ENCODE measurements at regions not wholly inside any gene's neighbourhood (a gene's known extent, or its start where the extent isn't known, plus 50 kb on each side); places are given as distances from the start of the nearest gene placed in this dataset.
"Not testable (repeated sequence)": the region's sequence is repeated elsewhere in the genome, so short reads cannot be mapped to it uniquely, and the experiment has no call there.

- 88% methylated on average over 8 of the region's 8 CpGs for WGBS
- H2BK12ac ChIP-seq (ENCODE audit: low read length in 2 of 2): no peak overlapping the region
- no peak overlapping the region for H2AFZ ChIP-seq (ENCODE audit: low read depth, low read length)
These were observed 364.0 kb downstream of the LRATD1 start for GRCh38 chr2:14996351-14997014.

GRCh38 chr2:14998546-14998945 lies 366.0 kb downstream of the LRATD1 start:
- no peak overlapping the region for H3K14ac ChIP-seq (ENCODE audit: low read length in 2 of 2)
- H3K18ac ChIP-seq (ENCODE audit: low read depth in 1 of 2, low read length in 2 of 2): no peak overlapping the region
- no peak overlapping the region for H3K4me2 ChIP-seq (ENCODE audit: low read length, poor library complexity, severe bottlenecking)
- H2AK5ac ChIP-seq (ENCODE audit: low read length, severe bottlenecking): no peak overlapping the region
- H2BK5ac ChIP-seq (ENCODE audit: low read depth, low read length, poor library complexity, severe bottlenecking): no peak overlapping the region
- no peaks in the 10 kb centered on the region for H3K79me1 ChIP-seq (replicated peaks; ENCODE audit: low read length, poor library complexity, severe bottlenecking)
- H3K4ac ChIP-seq (ENCODE audit: low read depth in 1 of 2, low read length in 2 of 2): no peak overlapping the region
- no peak for DNase-seq
- no peaks in the 10 kb centered on the region for H3K36me3 ChIP-seq (ENCODE audit: control insufficient read depth in 1 of 2, insufficient read depth in 2 of 2, low read depth in 1 of 2, low read length in 2 of 2)
- no peak overlapping the region for H3K27ac ChIP-seq (ENCODE audit: low read length, poor library complexity, severe bottlenecking)
- no peak overlapping the region for H4K8ac ChIP-seq (ENCODE audit: low read length)
- H2BK12ac ChIP-seq (ENCODE audit: low read length in 2 of 2): no peak overlapping the region
- no peak overlapping the region for H2BK15ac ChIP-seq (ENCODE audit: low read depth, poor library complexity, severe bottlenecking)
- no peak overlapping the region for H2AFZ ChIP-seq (ENCODE audit: low read depth, low read length)
- H3K23ac ChIP-seq (ENCODE audit: low read length in 2 of 2): no peak overlapping the region
- H3K9ac ChIP-seq (ENCODE audit: low read length): no peak overlapping the region
- H2BK120ac ChIP-seq (ENCODE audit: low read depth, low read length): no peak overlapping the region
- no peak overlapping the region for H4K91ac ChIP-seq (ENCODE audit: low read length)
- no peak overlapping the region for H3K4me3 ChIP-seq (ENCODE audit: insufficient read depth in 1 of 2, low read depth in 1 of 2, low read length in 2 of 2)
- WGBS: 78% methylated on average over 3 of the region's 3 CpGs
- no peaks in the 10 kb centered on the region for H3K9me3 ChIP-seq (ENCODE audit: control insufficient read depth, low read length)
- H3K4me1 ChIP-seq (ENCODE audit: control insufficient read depth, insufficient read depth, low read depth, low read length): no peaks in the 10 kb centered on the region
- no peaks in the 10 kb centered on the region for H3K27me3 ChIP-seq (ENCODE audit: control insufficient read depth in 1 of 2, insufficient read depth in 1 of 2, low read length in 2 of 2)

More at GRCh38 chr2:14996351-14997014, 364.0 kb downstream of the LRATD1 start:
- no peaks in the 10 kb centered on the region for H3K9me3 ChIP-seq (ENCODE audit: control insufficient read depth, low read length)
- H2BK15ac ChIP-seq (ENCODE audit: low read depth, poor library complexity, severe bottlenecking): no peak overlapping the region
- H3K4ac ChIP-seq (ENCODE audit: low read depth in 1 of 2, low read length in 2 of 2): no peak overlapping the region
- no peak overlapping the region for H3K23ac ChIP-seq (ENCODE audit: low read length in 2 of 2)
- no peak for DNase-seq
- H4K8ac ChIP-seq (ENCODE audit: low read length): no peak overlapping the region
- H3K9ac ChIP-seq (ENCODE audit: low read length): no peak overlapping the region
- H4K91ac ChIP-seq (ENCODE audit: low read length): no peak overlapping the region
- H2BK120ac ChIP-seq (ENCODE audit: low read depth, low read length): no peak overlapping the region
- H3K4me2 ChIP-seq (ENCODE audit: low read length, poor library complexity, severe bottlenecking): no peak overlapping the region
- H3K27ac ChIP-seq (ENCODE audit: low read length, poor library complexity, severe bottlenecking): no peak overlapping the region
- H3K14ac ChIP-seq (ENCODE audit: low read length in 2 of 2): no peak overlapping the region
- no peaks in the 10 kb centered on the region for H3K79me1 ChIP-seq (replicated peaks; ENCODE audit: low read length, poor library complexity, severe bottlenecking)
- no peak overlapping the region for H3K18ac ChIP-seq (ENCODE audit: low read depth in 1 of 2, low read length in 2 of 2)
- H3K27me3 ChIP-seq (ENCODE audit: control insufficient read depth in 1 of 2, insufficient read depth in 1 of 2, low read length in 2 of 2): no peaks in the 10 kb centered on the region
- H3K4me1 ChIP-seq (ENCODE audit: control insufficient read depth, insufficient read depth, low read depth, low read length): no peaks in the 10 kb centered on the region
- H2AK5ac ChIP-seq (ENCODE audit: low read length, severe bottlenecking): no peak overlapping the region
- no peaks in the 10 kb centered on the region for H3K36me3 ChIP-seq (ENCODE audit: control insufficient read depth in 1 of 2, insufficient read depth in 2 of 2, low read depth in 1 of 2, low read length in 2 of 2)
- no peak overlapping the region for H3K4me3 ChIP-seq (ENCODE audit: insufficient read depth in 1 of 2, low read depth in 1 of 2, low read length in 2 of 2)
- no peak overlapping the region for H2BK5ac ChIP-seq (ENCODE audit: low read depth, low read length, poor library complexity, severe bottlenecking)

DNA sequence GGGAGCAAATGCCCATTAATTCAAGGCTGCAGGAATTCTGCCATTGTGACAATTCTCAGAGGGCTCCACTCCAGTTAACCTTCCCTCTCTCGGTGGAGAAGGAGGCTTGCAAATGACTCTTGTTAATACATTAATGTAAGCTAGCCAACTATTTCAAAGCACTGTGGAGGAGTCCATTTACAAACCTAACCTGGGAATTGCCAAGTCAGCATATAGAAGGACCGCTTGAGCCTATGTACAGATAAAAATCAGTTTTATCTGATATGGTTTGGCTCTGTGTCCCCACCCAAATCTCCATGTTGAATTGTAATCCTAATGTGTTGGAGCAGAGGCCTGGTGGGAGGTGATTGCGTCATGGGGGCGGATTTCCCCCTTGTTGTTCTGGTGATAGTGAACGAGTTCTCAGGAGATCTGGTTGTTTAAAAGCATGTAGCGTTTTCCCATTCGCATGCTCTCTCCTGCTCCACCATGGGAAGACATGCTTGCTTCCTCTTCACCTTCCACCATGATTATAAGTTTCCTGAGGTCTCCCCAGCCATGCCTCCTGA lies 366.7 kb downstream of the LRATD1 start:
- Histone ChIP-seq H3K23ac (ENCODE audit: low read length in 2 of 2) (no peak overlapping the region), H4K8ac (ENCODE audit: low read length) (no peak overlapping the region), H2BK15ac (ENCODE audit: low read depth, poor library complexity, severe bottlenecking) (no peak overlapping the region), H2BK5ac (ENCODE audit: low read depth, low read length, poor library complexity, severe bottlenecking) (no peak overlapping the region), H3K4me1 (ENCODE audit: control insufficient read depth, insufficient read depth, low read depth, low read length) (no peaks in the 10 kb centered on the region), H3K4me3 (ENCODE audit: insufficient read depth in 1 of 2, low read depth in 1 of 2, low read length in 2 of 2) (no peak overlapping the region), H3K79me1 (replicated peaks; ENCODE audit: low read length, poor library complexity, severe bottlenecking) (no peaks in the 10 kb centered on the region), H3K36me3 (ENCODE audit: control insufficient read depth in 1 of 2, insufficient read depth in 2 of 2, low read depth in 1 of 2, low read length in 2 of 2) (no peaks in the 10 kb centered on the region), H3K27ac (ENCODE audit: low read length, poor library complexity, severe bottlenecking) (no peak overlapping the region), H3K4me2 (ENCODE audit: low read length, poor library complexity, severe bottlenecking) (no peak overlapping the region), H2BK12ac (ENCODE audit: low read length in 2 of 2) (no peak overlapping the region), H4K91ac (ENCODE audit: low read length) (no peak overlapping the region), H3K14ac (ENCODE audit: low read length in 2 of 2) (no peak overlapping the region), H2AK5ac (ENCODE audit: low read length, severe bottlenecking) (no peak overlapping the region), H2AFZ (ENCODE audit: low read depth, low read length) (no peak overlapping the region), H3K9me3 (ENCODE audit: control insufficient read depth, low read length) (no peaks in the 10 kb centered on the region), H3K18ac (ENCODE audit: low read depth in 1 of 2, low read length in 2 of 2) (no peak overlapping the region), H3K9ac (ENCODE audit: low read length) (no peak overlapping the region), H2BK120ac (ENCODE audit: low read depth, low read length) (no peak overlapping the region), H3K4ac (ENCODE audit: low read depth in 1 of 2, low read length in 2 of 2) (no peak overlapping the region), H3K27me3 (ENCODE audit: control insufficient read depth in 1 of 2, insufficient read depth in 1 of 2, low read length in 2 of 2) (no peaks in the 10 kb centered on the region)
- WGBS: 92% methylated on average over 6 of the region's 7 CpGs
- no peak for DNase-seq

DNA sequence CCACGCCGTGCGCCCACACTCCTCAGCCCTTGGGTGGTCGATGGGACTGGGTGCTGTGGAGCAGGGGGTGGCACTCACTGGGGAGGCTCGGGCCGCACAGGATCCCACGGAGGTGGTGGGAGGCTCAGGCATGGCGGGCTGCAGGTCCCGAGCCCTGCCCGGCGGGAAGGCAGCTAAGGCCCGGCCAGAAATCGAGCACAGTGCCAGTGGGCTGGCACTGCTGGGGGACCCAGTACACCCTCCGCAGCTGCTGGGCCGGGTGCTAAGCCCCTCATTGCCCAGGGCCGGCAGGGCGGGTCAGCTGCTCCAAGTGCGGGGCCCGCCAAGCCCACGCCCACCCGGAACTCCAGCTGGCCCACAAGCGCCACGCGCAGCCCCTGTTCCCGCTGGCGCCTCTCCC lies 370.0 kb downstream of the LRATD1 start:
- not testable (repeated sequence) for H4K91ac ChIP-seq (ENCODE audit: low read length); H3K4me3 ChIP-seq (ENCODE audit: insufficient read depth in 1 of 2, low read depth in 1 of 2, low read length in 2 of 2); H2BK5ac ChIP-seq (ENCODE audit: low read depth, low read length, poor library complexity, severe bottlenecking); H2AFZ ChIP-seq (ENCODE audit: low read depth, low read length); H3K14ac ChIP-seq (ENCODE audit: low read length in 2 of 2); H3K4ac ChIP-seq (ENCODE audit: low read depth in 1 of 2, low read length in 2 of 2); H3K23ac ChIP-seq (ENCODE audit: low read length in 2 of 2); DNase-seq; H3K36me3 ChIP-seq (ENCODE audit: control insufficient read depth in 1 of 2, insufficient read depth in 2 of 2, low read depth in 1 of 2, low read length in 2 of 2); H2BK12ac ChIP-seq (ENCODE audit: low read length in 2 of 2); H3K79me1 ChIP-seq (replicated peaks; ENCODE audit: low read length, poor library complexity, severe bottlenecking); H3K27ac ChIP-seq (ENCODE audit: low read length, poor library complexity, severe bottlenecking); H3K9me3 ChIP-seq (ENCODE audit: control insufficient read depth, low read length); H2BK15ac ChIP-seq (ENCODE audit: low read depth, poor library complexity, severe bottlenecking); H3K27me3 ChIP-seq (ENCODE audit: control insufficient read depth in 1 of 2, insufficient read depth in 1 of 2, low read length in 2 of 2); H4K8ac ChIP-seq (ENCODE audit: low read length); H2AK5ac ChIP-seq (ENCODE audit: low read length, severe bottlenecking); H3K18ac ChIP-seq (ENCODE audit: low read depth in 1 of 2, low read length in 2 of 2); H3K4me2 ChIP-seq (ENCODE audit: low read length, poor library complexity, severe bottlenecking); H3K4me1 ChIP-seq (ENCODE audit: control insufficient read depth, insufficient read depth, low read depth, low read length); H2BK120ac ChIP-seq (ENCODE audit: low read depth, low read length); H3K9ac ChIP-seq (ENCODE audit: low read length)
- 83% methylated on average over 18 of the region's 26 CpGs for WGBS

All from mesenchymal stem cell (in vitro differentiated cells and primary cell).